B cell (primary cell): ENCODE measurements at regions not wholly inside any gene's neighbourhood (a gene's known extent, or its start where the extent isn't known, plus 50 kb on each side); places are given as distances from the start of the nearest gene placed in this dataset.

Experiments used
- ATAC-seq: fragments of 200-7000 bp; cut with Tn5 transposase; one replicate; pipeline ENCODE4 v1.10.0; 2021; ENCODE audit warnings: low read depth, mild to moderate bottlenecking, moderate number of reproducible peaks, moderate library complexity
- CTCF ChIA-PET: fragments of 350-600 bp; sonication (Branson Sonifier 250); formaldehyde crosslinking; loops from one replicate; lab custom pipeline; 2021; ENCODE audit warnings: antibody characterized with exemption, inconsistent platforms; lab: Charles Lee
- POLR2A ChIA-PET: fragments of 350-600 bp; sonication (Branson Sonifier 250); formaldehyde crosslinking; loops from one replicate; lab custom pipeline; 2021; ENCODE audit warnings: antibody characterized with exemption; lab: Charles Lee
- DNase-seq: peaks from one replicate; pipeline ENCODE4 v3.0.0; 2013
- H2AFZ ChIP-seq: 2 replicates; pipeline ENCODE4 v1.6.1; 2012; ENCODE audit warnings: mild to moderate bottlenecking, low read depth, low read length; ENCODE audit not compliant: insufficient read depth, poor library complexity, severe bottlenecking
- H3K27ac ChIP-seq, 2 donors: 1 replicate in 1 of 2; 2 replicates in 1 of 2; pipeline ENCODE4 v1.5.1; 2012 to 2013; ENCODE audit warnings: low read length in 2 of 2, mild to moderate bottlenecking in 2 of 2, moderate library complexity in 1 of 2
- H3K27me3 ChIP-seq, 4 experiments: fragments of 200-600 bp in 1 of 4; sonication (generic) in 1 of 4; replicated peaks in 1 of 4; 1 replicate in 2 of 4; 2 replicates in 2 of 4; pipeline versions ENCODE4 v1.6.1 to v1.7.0; 2013 to 2016; ENCODE audit warnings: low read length in 3 of 4, mild to moderate bottlenecking in 2 of 4, mixed read lengths in 1 of 4, moderate library complexity in 1 of 4; ENCODE audit not compliant: insufficient read depth in 4 of 4, control insufficient read depth in 3 of 4; ENCODE audit errors: control extremely low read depth in 1 of 4
- H3K36me3 ChIP-seq, 2 experiments: replicated peaks in 1 of 2; 1 replicate in 1 of 2; 2 replicates in 1 of 2; pipeline versions ENCODE4 v1.6.1 to v1.7.1; 2013; ENCODE audit warnings: low read length in 1 of 2; ENCODE audit not compliant: insufficient read depth in 2 of 2, control insufficient read depth in 1 of 2; ENCODE audit errors: control extremely low read depth in 1 of 2, extremely low read depth in 1 of 2
- H3K4me1 ChIP-seq, 2 donors: fragments of 200-600 bp in 1 of 2; sonication (generic) in 1 of 2; 1 replicate in 1 of 2; 2 replicates in 1 of 2; pipeline versions ENCODE4 v1.5.1 to v1.6.1; 2013 to 2017; ENCODE audit warnings: low read length in 2 of 2; ENCODE audit not compliant: control insufficient read depth in 2 of 2, insufficient read depth in 2 of 2
- H3K4me2 ChIP-seq: replicated peaks from 2 replicates; pipeline ENCODE3; 2012; ENCODE audit warnings: mild to moderate bottlenecking, low read depth, low read length; ENCODE audit not compliant: poor library complexity, severe bottlenecking
- H3K4me3 ChIP-seq, 5 experiments: fragments of 200-600 bp in 1 of 5; sonication (generic) in 1 of 5; 1 replicate in 3 of 5; 2 replicates in 2 of 5; pipeline versions ENCODE4 v1.5.1 to v1.7.0; 2011 to 2016; ENCODE audit warnings: low read length in 4 of 5, mild to moderate bottlenecking in 4 of 5, low read depth in 2 of 5, control low read depth in 1 of 5, moderate library complexity in 1 of 5; ENCODE audit not compliant: insufficient read depth in 1 of 5; ENCODE audit errors: control extremely low read depth in 1 of 5, extremely low read depth in 1 of 5
- H3K79me2 ChIP-seq: fragments of 200-600 bp; sonication (generic); one replicate; pipeline ENCODE4 v1.6.0; 2016; ENCODE audit warnings: low read length; ENCODE audit not compliant: control insufficient read depth, insufficient read depth
- H3K9ac ChIP-seq: fragments of 200-600 bp; sonication (generic); 2 replicates; pipeline ENCODE4 v1.6.1; 2017; ENCODE audit warnings: mild to moderate bottlenecking, low read length, moderate library complexity
- H3K9me3 ChIP-seq, 3 donors: one replicate each; pipeline versions ENCODE4 v1.6.1 to v1.7.1; 2013; ENCODE audit warnings: low read length in 2 of 3; ENCODE audit not compliant: control insufficient read depth in 2 of 3, insufficient read depth in 1 of 3; ENCODE audit errors: control extremely low read depth in 1 of 3
- H4K20me1 ChIP-seq: 2 replicates; pipeline ENCODE4 v1.6.0; 2012; ENCODE audit warnings: mild to moderate bottlenecking, low read length; ENCODE audit not compliant: insufficient read depth, control insufficient read depth, poor library complexity, severe bottlenecking
- H3K27ac Mint-ChIP-seq: one replicate; pipeline ENCODE4 v1.8.0; 2021; ENCODE audit warnings: mixed read lengths
- H3K27me3 Mint-ChIP-seq: one replicate; pipeline ENCODE4 v1.8.0; 2021; ENCODE audit warnings: mixed read lengths
- H3K4me1 Mint-ChIP-seq: one replicate; pipeline ENCODE4 v1.8.0; 2021; ENCODE audit warnings: mixed read lengths
- H3K4me3 Mint-ChIP-seq: one replicate; pipeline ENCODE4 v1.8.0; 2021; ENCODE audit warnings: mixed read lengths
- H3K9me3 Mint-ChIP-seq: one replicate; pipeline ENCODE4 v1.8.0; 2022; ENCODE audit warnings: mixed read lengths; ENCODE audit not compliant: insufficient read depth
- EZH2 ChIP-seq: IDR thresholded peaks from 2 replicates; pipeline ENCODE4 v1.6.1; 2012; ENCODE audit warnings: borderline replicate concordance, low read depth, mild to moderate bottlenecking, moderate library complexity, low read length; ENCODE audit not compliant: insufficient read depth, poor library complexity, severe bottlenecking
- WGBS: methylation state at CpG from one replicate; pipeline ENCODE4 v1.1.5; 2013; ENCODE audit warnings: missing lambda C conversion rate; ENCODE audit not compliant: insufficient coverage; 5-methylcytosine and 5-hydroxymethylcytosine counted together
- intact Hi-C: fragments of 100-400 bp; cut with micrococcal nuclease; formaldehyde crosslinking; loops from one replicate; pipeline ENCODE4 v1.10.0; 2022
- TF ChIP-seq, protein P1 (sequence below): fragments of 200-600 bp; IDR thresholded peaks from one replicate; pipeline ENCODE4 v1.8.0; 2022; ENCODE audit warnings: antibody characterized with exemption, mild to moderate bottlenecking

DNA sequence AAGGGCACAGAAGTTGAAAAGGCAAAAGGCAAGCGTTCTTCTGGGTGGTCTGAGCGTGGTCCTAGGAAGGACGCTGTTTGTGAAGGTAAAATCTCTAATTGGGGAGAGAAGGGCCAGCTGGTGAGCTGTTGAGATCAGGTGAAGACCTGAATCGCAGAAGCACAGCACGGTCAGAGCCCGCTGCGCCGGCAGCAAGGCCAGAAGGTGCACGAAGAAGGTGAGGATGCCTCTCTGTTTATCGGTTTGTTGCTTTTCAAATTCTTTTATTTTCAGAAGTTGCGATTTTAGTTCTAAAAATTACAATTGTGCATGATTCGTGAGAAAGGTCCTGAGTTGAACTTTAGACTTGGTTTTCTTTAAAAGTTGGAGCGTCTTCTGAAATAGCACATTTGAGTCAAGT, 247.8 kb upstream of the FOXK1 start:
- H3K27ac ChIP-seq: no peak overlapping the region
- CTCF ChIA-PET: no interaction called here
- no peaks in the 10 kb centered on the region for H3K36me3 ChIP-seq
- DNase-seq (no peak), ATAC-seq (no peak)
- H3K27ac Mint-ChIP-seq: no peak overlapping the region
- no peak overlapping the region for H3K4me3 Mint-ChIP-seq
- POLR2A ChIA-PET: no interaction called here
- no peaks in the 10 kb centered on the region for H3K79me2 ChIP-seq
- H3K4me1 Mint-ChIP-seq: no peaks in the 10 kb centered on the region
- peaks cover 4% of the 10 kb centered on the region for H3K9me3 Mint-ChIP-seq
- 89% methylated on average over 12 of the region's 13 CpGs for WGBS
- H3K4me3 ChIP-seq: no peak overlapping the region
- no peaks in the 10 kb centered on the region for H3K4me1 ChIP-seq
- no peak overlapping the region for H2AFZ ChIP-seq
- no peaks in the 10 kb centered on the region for H4K20me1 ChIP-seq
- H3K9ac ChIP-seq: no peak overlapping the region
- peaks cover 0 to 5% (median 3%) of the 10 kb centered on the region in 3 donors for H3K9me3 ChIP-seq
- H3K27me3 ChIP-seq: peaks cover 0 to 7% (median 0%) of the 10 kb centered on the region in 4 experiments
- intact Hi-C loops: no loop called here
- TF ChIP-seq, protein P1, sequence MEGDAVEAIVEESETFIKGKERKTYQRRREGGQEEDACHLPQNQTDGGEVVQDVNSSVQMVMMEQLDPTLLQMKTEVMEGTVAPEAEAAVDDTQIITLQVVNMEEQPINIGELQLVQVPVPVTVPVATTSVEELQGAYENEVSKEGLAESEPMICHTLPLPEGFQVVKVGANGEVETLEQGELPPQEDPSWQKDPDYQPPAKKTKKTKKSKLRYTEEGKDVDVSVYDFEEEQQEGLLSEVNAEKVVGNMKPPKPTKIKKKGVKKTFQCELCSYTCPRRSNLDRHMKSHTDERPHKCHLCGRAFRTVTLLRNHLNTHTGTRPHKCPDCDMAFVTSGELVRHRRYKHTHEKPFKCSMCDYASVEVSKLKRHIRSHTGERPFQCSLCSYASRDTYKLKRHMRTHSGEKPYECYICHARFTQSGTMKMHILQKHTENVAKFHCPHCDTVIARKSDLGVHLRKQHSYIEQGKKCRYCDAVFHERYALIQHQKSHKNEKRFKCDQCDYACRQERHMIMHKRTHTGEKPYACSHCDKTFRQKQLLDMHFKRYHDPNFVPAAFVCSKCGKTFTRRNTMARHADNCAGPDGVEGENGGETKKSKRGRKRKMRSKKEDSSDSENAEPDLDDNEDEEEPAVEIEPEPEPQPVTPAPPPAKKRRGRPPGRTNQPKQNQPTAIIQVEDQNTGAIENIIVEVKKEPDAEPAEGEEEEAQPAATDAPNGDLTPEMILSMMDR: no peak
- TF ChIP-seq EZH2: no peak
- H3K4me2 ChIP-seq: no peak overlapping the region
- no peaks in the 10 kb centered on the region for H3K27me3 Mint-ChIP-seq

DNA sequence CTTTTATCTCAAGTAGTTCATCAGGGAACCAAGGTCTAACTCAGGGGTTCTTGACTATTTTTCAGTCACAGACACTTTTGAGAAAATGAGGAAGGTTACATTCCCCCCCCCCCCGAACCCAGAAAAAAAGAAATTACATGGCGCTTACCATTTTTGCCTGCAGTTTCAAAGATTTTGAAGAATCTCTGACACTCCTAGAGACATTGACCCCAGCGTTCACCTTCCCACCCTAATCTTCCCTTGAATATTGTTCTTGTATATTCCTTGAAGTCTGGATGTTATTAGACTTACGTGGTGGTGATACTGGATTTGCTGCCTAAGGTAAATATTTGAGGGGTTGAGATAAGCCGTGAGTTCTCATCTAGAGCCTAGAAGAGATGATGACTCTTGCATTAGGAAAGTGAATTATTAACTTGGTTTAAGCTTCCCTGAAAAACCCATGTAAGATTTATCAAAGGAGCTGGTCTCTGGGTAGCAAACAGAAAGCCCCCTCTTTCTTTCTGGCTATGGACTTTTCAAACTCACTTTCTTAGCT, 245.7 kb upstream of the FOXK1 start:
- Mint-ChIP-seq H3K9me3 (peaks cover 2% of the 10 kb centered on the region), H3K4me1 (no peaks in the 10 kb centered on the region), H3K27ac (no peak overlapping the region), H3K4me3 (no peak overlapping the region), H3K27me3 (no peaks in the 10 kb centered on the region)
- no peaks in the 10 kb centered on the region for H3K79me2 ChIP-seq
- H3K4me3 ChIP-seq: no peak overlapping the region
- peaks cover 0 to 3% (median 0%) of the 10 kb centered on the region in 3 donors for H3K9me3 ChIP-seq
- intact Hi-C loops: no loop called here
- no peak overlapping the region for H3K27ac ChIP-seq
- CTCF ChIA-PET: no interaction called here
- H4K20me1 ChIP-seq: no peaks in the 10 kb centered on the region
- peaks cover 0 to 7% (median 0%) of the 10 kb centered on the region in 4 experiments for H3K27me3 ChIP-seq
- H3K36me3 ChIP-seq: no peaks in the 10 kb centered on the region
- POLR2A ChIA-PET: no interaction called here
- DNase-seq: no peak
- no peak for ATAC-seq
- no peak overlapping the region for H3K9ac ChIP-seq
- H2AFZ ChIP-seq: no peak overlapping the region
- 90% methylated on average over 2 of the region's 5 CpGs for WGBS
- H3K4me1 ChIP-seq: no peaks in the 10 kb centered on the region
- no peak overlapping the region for H3K4me2 ChIP-seq
- no peak for TF ChIP-seq EZH2
- TF ChIP-seq, protein P1: no peak
